Right ventricle myocardium inferior (tissue), 1 donor: ENCODE measurements at regions not wholly inside any gene's neighbourhood (a gene's known extent, or its start where the extent isn't known, plus 50 kb on each side); places are given as distances from the start of the nearest gene placed in this dataset.
"Not testable (repeated sequence)": the region's sequence is repeated elsewhere in the genome, so short reads cannot be mapped to it uniquely, and the experiment has no call there.

Source experiments
- ATAC-seq: fragments of 200-7000 bp; cut with Tn5 transposase; one replicate; pipeline ENCODE4 v1.9.1; 2020; ENCODE audit warnings: mild to moderate bottlenecking, moderate library complexity
- DNase-seq: peaks from one replicate; pipeline ENCODE4 v3.0.0; 2021; ENCODE audit errors: missing footprints
- intact Hi-C: fragments of 100-400 bp; cut with DNase I; formaldehyde crosslinking; loops from one replicate; pipeline ENCODE4 v1.11.0; 2022
- donor health status: DM: no; HTN: yes; CAD: no; lungs with severe emphysema.

DNA sequence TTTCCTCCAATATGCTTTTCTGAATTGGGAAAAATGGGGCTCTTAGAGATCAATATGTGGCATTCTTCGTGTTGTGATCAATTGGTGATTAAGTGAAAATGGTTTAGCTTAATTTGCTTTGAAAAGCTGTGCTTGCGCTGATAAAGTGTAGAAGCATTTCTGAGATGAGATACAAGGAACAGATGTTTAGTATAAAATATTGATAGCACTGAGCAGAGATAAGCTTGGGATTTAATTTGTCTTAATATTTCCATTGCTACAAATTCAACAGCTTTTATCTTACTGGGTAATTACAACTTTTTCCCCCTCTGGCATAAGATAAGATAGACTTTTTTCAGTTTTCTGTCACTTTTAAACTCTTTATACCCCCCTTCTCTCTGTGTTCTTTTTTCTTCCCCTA lies 2204.9 kb upstream of the WWC1 start:
- intact Hi-C loops = no loop called here
- DNase-seq = no peak
- no peak for ATAC-seq

DNA sequence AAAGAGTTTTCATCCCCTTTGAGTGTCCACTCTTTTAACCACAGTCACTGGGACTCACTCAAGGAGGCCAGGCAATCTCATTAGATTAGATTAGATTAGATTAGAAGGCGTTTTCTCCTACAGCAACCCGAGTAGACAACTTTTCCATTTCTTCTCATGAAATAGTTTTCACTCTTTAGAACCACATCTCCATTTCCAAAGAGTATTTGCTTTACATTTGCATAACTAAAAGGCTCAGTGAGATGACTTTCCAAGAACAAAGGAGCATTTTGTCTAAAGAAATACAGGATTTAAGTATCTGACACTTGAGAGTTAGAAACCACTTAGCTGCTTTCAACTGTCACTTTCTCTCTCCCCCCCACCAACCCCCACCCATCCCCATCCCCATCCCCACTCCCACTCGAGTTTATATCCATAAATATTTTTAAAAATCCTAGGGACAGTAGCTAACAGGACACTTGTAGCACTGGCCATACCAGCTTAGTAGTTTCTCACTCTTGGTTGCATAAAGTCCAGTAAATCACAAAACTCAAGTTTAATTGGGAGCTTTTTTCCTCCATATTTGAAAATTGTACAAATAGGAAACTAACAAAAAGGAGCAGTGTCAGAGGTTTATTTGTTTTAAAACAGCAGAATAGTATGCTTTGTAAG lies 2202.9 kb upstream of the WWC1 start:
- no peak for DNase-seq
- no peak for ATAC-seq
- intact Hi-C loops = no loop called here

DNA sequence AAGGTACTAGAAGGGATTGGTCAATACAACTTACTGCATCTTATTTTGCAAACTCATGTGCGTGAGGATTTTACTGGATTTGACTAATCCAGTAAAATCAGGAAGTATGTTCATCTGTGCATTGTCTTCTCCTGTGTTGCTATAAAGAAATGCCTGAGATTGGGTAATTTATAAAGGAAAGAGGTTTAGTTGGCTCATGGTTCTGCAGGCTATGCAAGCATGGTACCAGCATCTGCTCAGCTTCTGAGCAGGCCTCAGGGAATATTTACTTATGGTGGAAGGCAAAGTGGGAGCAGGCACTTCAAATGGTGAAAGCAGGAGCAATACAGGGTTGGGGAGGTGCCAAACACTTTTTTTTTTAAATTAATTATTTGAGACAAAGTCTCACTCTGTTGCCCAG lies 2199.5 kb upstream of the WWC1 start:
- intact Hi-C loops = no loop called here
- DNase-seq (no peak), ATAC-seq (no peak)

DNA sequence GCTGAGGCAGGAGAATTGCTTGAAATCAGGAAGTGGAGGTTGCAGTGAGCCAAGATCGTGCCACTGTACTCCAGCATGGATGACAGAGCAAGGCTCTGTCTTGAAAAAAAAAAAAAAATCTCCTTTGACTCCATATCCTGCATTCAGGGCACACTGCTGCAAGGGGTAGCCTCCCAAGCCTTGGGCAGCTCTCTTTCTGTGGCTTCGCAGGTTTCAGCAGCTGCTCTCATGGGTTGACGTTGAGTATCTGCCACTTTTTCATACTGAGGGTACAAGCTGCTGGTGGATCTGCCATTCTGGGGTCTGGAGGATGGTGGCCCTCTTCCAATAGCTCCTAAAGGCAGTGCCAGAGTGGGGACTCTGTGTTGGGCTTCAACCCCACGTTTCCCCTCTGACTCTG lies 2198.1 kb upstream of the WWC1 start:
- DNase-seq (no peak), ATAC-seq (no peak)
- intact Hi-C loops = no loop called here

DNA sequence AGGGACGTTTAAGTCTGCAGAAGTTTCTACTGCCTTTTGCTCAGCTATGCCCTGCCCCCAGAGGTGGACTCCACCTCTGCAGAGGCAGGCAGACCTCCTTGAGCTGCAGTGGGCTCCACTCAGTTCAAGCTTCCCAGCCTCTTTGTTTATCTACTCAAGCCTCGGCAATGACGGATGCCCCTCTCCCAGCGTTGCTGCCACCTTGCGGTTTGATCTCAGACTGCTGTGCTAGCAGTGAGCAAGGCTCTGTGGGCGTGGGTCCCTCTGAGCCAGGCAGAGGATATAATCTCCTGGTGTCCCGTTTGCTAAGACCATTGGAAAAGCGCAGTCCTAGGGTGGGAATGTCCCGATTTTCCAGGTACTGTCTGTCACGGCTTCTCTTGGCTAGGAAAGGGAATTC lies 2188.5 kb upstream of the WWC1 start:
- intact Hi-C loops = no loop called here
- ATAC-seq = no peak
- DNase-seq = no peak

DNA sequence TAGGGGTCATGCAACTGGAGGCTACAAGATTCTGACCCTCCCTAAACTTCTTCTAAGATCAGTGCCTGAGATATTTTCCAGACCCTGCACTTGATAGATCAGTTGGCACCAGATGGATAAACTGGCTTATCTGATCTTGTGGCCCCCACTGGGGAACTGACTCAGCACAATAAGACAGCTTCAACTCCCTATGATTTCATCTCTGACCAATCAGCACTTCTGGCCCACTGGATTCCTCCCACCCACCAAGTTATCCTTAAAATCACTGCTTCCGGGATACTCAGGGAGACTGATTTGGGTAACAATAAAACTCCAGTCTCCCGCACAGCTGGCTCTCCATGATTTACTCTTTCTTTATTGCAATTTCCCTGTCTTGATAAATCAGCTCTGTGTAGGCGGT lies 2180.4 kb upstream of the WWC1 start:
- ATAC-seq (no peak), DNase-seq (no peak)
- intact Hi-C loops = no loop called here

DNA sequence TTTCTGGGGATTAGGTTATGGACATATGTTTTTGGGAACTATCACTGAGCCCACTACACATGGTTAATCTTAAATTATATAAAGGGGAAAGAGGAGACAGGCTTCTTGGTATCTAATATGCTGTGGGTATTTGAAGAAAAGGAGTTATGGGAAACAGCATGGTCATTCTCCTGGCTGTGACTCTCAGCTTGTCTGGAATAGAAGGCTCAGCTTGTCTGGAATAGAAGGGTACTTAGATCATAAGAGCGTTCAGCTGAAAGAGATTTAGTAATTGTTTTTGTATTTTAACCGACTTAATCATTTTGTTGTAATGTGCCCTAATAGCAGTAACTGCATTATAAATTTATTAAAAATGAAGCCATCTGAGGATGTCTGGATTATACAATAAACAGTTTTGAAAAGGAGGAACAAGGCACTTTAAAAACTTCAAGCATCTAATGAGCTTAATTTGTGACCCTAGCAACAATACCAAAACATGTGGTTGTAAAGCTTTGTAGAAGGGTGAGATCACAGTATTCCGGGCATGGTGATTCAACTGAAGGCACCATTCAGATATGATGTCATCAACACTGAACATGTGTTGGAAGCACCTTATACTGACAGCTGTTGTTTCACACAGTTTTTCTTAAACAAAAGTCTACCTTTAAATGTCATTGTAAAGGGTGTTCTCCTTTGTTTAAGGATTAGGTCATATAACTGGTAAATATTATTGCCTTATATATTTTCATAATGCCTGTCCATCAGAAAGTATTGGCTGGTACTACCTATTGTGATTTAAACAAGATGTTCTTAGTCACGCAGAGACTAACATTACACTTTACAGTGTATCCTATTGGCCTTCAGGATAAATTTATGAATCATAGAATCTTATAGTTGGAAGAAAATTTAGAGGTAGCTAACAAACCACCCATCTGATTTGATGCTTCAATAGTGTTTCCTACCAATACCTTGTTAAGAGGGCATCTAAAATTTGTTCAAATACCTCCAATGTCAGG lies 2174.1 kb upstream of the WWC1 start:
- intact Hi-C loops = no loop called here
- ATAC-seq = no peak
- no peak for DNase-seq

DNA sequence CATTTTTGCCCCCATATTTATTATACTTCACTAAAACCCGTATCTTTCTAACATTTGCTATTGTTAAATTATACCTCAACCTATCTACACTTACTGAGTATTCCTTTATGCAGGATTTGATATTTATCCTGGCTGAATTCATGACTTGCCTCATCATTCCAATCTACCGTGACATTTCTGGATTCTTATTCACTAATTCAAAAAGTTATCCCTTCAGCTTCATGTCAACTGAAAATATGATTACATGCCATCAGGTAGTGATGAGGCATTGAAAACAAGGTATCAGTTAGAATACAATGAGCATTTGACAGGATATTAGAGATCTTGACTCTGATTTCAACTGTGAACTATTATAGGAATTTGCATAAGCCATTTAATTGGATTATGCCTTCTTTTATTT lies 2171.9 kb upstream of the WWC1 start:
- ATAC-seq = no peak
- DNase-seq = no peak
- intact Hi-C loops = no loop called here

DNA sequence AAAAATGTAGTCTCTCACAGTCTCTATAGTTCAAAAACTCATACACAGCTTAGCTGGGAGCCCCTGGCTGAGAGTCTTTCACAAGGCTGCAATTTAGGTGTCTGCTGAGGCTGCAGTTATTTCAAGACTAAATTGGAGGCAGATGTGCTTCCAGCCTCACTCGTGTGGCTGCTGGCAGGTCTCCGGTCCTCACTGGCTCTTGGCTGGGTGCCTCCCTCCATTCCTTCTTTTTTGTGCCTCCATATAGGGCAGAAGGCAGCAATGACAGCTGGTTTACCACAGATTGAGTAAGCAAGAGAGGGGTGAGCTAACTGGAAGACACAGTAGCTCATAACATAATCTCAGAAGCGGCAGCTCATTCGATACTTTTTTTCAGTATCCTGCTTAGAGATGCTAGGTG lies 2167.7 kb upstream of the WWC1 start:
- DNase-seq (no peak), ATAC-seq (no peak)
- intact Hi-C loops = no loop called here

DNA sequence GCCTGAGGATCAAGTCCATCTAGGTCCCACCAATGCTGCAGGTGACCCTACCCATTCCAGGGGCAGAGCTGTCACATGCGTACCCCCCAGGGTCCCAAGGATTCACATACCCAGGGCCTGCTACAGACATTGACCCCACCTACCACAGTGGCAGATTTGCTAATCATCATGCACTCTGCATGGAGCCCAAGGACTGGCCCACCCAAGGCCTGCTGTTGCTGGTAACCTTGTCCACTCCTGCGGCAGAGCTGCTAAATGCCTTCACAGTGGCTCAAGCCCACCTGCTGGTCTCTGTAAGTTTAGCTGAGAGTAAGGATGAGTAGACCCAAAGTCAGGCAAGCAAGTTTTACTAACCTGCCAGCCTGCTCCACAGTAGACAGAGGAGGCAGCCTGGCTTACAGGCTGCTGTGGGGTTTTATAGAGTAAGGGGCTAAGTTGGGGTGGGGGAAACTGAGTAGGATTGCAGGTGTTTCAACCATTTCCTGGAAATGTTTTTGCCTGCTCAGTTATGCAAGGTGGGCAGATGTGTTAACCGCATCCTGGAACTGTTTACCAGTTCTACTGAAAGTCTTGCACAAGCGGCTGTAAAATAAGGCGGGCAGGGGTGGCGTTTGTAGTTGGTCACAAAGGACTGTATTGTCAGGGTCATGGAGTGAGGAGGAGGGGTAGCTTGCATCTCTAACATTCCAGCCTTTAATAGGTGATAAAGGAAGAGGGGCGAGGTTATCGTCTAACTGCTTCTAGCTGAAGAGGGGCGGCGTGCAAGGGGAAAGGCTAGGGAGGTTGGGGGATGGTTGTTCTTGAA lies 2163.5 kb upstream of the WWC1 start:
- ATAC-seq = no peak
- DNase-seq = no peak
- intact Hi-C loops = no loop called here

DNA sequence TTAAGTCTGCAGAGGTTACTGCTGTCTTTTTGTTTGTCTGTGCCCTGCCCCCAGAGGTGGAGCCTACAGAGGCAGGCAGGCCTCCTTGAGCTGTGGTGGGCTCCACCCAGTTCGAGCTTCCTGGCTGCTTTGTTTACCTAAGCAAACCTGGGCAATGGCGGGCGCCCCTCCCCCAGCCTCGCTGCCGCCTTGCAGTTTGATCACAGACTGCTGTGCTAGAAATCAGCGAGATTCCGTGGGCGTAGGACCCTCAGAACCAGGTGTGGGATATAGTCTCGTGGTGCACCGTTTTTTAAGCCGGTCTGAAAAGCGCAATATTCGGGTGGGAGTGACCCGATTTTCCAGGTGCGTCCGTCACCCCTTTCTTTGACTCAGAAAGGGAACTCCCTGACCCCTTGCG lies 2146.3 kb upstream of the WWC1 start:
- DNase-seq, ATAC-seq, intact Hi-C loops: not testable (repeated sequence)

DNA sequence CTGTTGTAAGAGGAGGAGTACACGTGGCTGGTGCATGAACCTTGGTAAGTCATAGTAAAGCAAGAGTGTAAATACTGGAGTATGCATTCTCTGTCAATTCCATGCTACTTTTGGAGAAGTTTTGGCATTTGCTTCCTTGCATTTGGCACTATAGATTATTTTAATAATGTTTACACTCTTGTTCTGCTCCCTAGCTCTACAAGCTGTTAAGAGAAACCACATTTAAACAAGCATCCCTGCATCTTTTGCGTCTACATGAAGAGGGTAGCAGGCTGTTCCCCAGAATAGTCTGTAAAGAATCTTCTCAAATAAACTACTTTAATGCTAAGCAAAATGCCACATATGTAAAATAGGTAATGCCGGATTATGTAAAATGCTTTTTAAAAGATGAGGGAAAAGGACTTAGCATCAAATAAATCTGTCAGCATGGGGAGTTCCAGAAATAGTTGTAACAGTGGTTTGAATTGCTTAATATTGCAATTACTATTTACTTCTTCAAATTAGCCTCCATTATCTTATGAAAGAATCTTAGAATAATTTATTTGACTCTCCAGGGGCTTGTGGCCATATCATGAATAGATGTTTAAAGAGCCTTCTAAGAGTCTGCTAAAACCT lies 2127.3 kb upstream of the WWC1 start:
- intact Hi-C loops = no loop called here
- ATAC-seq = no peak
- DNase-seq = no peak

DNA sequence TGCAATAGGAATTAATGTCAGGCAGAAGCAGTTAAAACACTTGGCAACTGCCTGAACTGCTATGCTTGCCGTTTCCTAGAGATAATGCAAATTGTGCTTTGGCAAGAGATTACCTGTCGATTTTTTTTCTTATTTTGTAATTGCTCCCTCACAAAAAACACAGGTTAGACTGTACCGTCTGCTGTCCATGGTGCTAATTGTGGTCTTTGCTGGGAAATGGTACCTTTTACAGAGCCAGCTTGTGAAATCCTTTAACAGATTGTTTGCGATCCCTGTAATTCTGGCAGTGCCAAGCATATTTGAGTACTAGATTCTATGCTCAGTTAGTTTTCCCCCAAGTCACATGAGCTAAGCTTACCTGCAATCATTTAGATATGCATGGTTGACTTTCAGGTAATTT lies 2125.8 kb upstream of the WWC1 start:
- DNase-seq = no peak
- intact Hi-C loops = no loop called here
- no peak for ATAC-seq

DNA sequence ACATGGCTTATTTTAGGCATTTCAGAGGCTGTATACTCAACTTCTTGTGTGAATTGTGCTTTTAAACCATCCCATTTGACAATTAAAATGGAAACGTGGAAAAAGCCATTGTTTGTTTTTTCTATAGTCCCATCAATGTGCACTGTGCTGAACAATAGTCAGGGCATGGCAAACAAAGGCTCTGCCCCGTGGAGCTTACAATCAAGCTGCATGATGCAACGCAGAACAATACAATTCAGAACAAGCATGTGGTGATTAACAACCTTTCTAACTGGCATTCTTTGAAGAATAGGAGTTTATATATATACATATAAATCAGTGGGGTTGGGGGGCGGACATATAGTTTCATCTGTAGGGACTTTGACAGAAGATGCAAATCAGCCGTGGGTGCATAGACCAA lies 2125.4 kb upstream of the WWC1 start:
- intact Hi-C loops = no loop called here
- ATAC-seq (no peak), DNase-seq (no peak)

DNA sequence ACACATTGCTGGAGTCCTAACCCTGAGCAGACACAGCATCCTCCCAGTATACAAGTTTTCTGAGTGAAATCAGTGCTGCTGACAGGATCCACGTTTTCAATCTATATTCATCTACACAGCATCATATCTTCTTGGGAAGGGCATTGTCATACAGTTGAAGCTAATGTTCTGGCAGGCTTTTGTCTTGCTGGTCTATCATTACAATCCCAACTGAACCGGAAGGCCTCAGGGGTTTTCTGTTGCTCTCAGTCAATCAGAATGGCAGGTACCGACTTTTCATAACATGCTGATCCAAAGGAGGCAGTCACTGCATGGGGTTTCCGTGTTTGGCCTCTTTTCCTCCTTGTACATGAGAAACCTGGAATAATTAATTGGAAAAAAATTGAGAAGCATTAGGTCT lies 2118.8 kb upstream of the WWC1 start:
- ATAC-seq (no peak), DNase-seq (no peak)
- intact Hi-C loops = no loop called here

DNA sequence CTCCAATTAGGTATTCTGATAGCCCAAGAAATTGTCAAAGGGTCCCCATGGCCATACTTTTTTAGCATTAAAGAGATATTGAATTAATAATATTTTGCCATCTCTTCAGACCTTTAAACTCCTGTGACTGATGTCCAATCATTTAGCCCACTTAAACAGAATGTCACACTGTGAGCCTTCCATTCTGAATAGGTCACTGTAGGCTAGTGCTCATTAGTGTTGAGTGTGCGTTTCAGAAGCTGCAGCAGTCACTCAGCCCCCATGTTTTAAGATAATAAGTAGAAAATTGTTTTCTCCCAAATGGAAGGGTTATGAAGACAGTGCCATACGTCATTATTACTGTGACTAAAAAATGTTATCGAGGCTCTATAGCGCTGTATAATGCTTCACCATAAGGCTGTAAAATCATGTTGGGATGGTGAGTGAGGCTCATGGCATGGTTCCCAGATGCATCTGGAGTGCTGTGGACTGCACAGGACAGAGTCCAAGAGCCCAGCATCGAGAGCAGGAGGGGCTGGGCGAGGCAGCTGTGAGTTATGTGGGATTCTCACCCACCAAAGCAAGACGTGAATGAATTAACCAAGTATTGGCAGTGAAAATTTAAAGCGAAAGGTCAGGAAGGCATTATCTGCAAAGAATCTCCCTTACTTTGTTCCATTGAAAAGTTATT lies 2112.9 kb upstream of the WWC1 start:
- ATAC-seq (no peak), DNase-seq (no peak)
- intact Hi-C loops = no loop called here

DNA sequence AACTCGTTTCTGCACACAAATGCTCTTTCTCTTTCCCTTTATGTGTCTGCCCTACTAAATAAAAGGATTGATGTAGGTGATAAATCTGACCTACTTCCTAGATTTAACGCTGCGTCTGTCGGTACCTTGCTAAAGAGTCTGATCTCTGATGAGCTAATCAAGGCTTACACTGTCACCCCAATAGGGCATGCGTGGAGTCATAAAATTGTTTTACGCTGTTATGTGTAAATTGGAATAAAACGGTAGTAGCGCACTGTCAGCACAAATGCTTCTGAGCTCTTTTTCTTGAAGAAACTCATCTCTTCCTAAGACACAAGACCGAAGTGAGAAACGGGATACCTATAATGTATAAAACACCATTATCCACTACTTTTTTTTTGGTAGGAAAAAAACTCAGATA lies 2106.3 kb upstream of the WWC1 start:
- ATAC-seq = no peak
- DNase-seq = no peak
- intact Hi-C loops = no loop called here

DNA sequence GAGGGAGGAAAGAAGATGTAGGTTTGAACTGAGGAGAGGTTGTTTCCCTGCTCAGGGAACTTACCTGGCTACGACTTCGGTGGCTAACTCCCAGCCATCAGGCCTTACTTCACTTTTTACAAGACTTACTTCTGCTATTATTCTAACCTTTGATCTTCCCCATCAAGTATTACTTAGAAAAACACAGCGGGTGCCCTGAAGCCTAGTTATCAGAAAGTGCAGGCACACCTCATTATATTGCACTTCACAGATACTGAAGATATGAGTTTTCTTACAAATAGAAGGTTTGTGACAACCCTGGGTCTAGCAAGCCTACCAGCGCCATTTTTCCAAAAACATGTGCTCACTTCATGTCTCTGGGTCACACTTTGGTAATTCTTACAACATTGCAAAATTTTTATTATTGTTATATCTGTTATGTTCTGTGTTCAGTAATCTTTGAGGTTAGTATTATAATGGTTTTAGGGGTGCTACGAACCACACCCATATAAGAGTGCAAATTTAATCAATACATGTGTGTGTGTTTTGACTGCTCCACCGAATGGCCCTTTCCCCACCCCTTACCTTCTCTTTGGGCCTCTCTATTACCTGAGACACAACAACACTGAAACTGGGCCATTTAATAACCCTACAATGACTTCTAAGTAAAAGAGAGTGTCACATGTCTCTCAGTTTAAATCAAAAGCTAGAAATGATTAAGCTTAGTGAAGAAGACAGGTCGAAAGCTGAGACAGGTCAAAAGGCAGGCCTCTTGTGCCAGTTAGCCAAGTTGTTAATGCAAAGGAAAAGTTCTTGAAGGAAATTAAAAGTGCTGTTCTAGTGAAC lies 2102.7 kb upstream of the WWC1 start:
- intact Hi-C loops = no loop called here
- no peak for DNase-seq
- no peak for ATAC-seq
